K562 (cell line): ENCODE measurements at regions not wholly inside any gene's neighbourhood (a gene's known extent, or its start where the extent isn't known, plus 50 kb on each side); places are given as distances from the start of the nearest gene placed in this dataset.

Experiments used
- ATAC-seq: fragments of 200-7000 bp; cut with Tn5 transposase; 3 replicates; pipeline ENCODE4 v1.9.1; 2020; ENCODE audit warnings: moderate library complexity
- BruUV-seq: library from RNA; stranded (reverse); fragments of 400-500 nt; replicated peaks from 2 replicates; lab custom pipeline; 2021; lab: Mats Ljungman, UMichigan
- CTCF ChIA-PET: fragments of 300-600 bp; formaldehyde crosslinking; extraction: SDS; loops from one replicate; lab custom pipeline; 2021; ENCODE audit warnings: low intra/inter-chr PET ratio; lab: Yijun Ruan, JAX
- POLR2A ChIA-PET: fragments of 300-600, 350-650 bp; sonication (Branson Sonifier 250); formaldehyde crosslinking; extraction: SDS; loops from one replicate; lab custom pipeline; 2021; ENCODE audit warnings: antibody characterized with exemption, inconsistent platforms; lab: Yijun Ruan, JAX
- DNase-seq, 4 experiments: peaks; one replicate each; pipeline versions ENCODE4 v3.0.0 to v3.0.0-alpha.2; 2011 to 2018; ENCODE audit warnings: low spot score in 3 of 4, mixed read lengths in 3 of 4; ENCODE audit errors: extremely low read depth in 1 of 4
- FAIRE-seq: peaks from 2 replicates; lab custom pipeline; 2011; peaks lifted over from hg19 to GRCh38; lab: Jason Lieb, UNC
- H2AFZ ChIP-seq: 2 replicates; pipeline ENCODE4 v1.6.0; 2011; ENCODE audit warnings: low read depth, low read length, control low read depth, inconsistent platforms
- H3K27ac ChIP-seq: fragments of 200-600 bp; 3 replicates; pipeline ENCODE4 v1.8.0; 2011; ENCODE audit warnings: low read depth, mild to moderate bottlenecking, control low read depth, inconsistent platforms, low read length, moderate library complexity, mixed read lengths; ENCODE audit errors: extremely low read depth
- H3K27me3 ChIP-seq, 2 experiments: fragments of 300-600 bp in 1 of 2; 2 replicates in 1 of 2; 3 replicates in 1 of 2; pipeline versions ENCODE4 v1.6.0 to v1.8.0; 2011; ENCODE audit warnings: inconsistent platforms in 2 of 2, low read length in 2 of 2, mild to moderate bottlenecking in 1 of 2, mixed read lengths in 1 of 2, moderate library complexity in 1 of 2; ENCODE audit not compliant: control insufficient read depth in 2 of 2, insufficient read depth in 2 of 2
- H3K36me3 ChIP-seq: fragments of 300-600 bp; 3 replicates; pipeline ENCODE4 v1.8.0; 2011; ENCODE audit warnings: mild to moderate bottlenecking, low read length, inconsistent platforms; ENCODE audit not compliant: control insufficient read depth, insufficient read depth
- H3K4me1 ChIP-seq, 2 experiments: fragments of 200-600 bp in 1 of 2; replicated peaks in 1 of 2; 2 replicates in 1 of 2; 3 replicates in 1 of 2; pipeline versions ENCODE4 v1.5.1 to v1.8.0; 2011; ENCODE audit warnings: inconsistent platforms in 2 of 2, low read length in 2 of 2, mild to moderate bottlenecking in 1 of 2, mixed read lengths in 1 of 2, moderate library complexity in 1 of 2; ENCODE audit not compliant: control insufficient read depth in 2 of 2, insufficient read depth in 2 of 2
- H3K4me2 ChIP-seq: 2 replicates; pipeline ENCODE4 v1.6.1; 2011; ENCODE audit warnings: low read length, control low read depth, inconsistent platforms, mixed read lengths; ENCODE audit not compliant: insufficient read depth
- H3K4me3 ChIP-seq: fragments of 200-600 bp; sonication (generic), shearing (Covaris generic); 2 replicates; pipeline ENCODE4 v1.5.1; 2016; ENCODE audit warnings: control low read depth, inconsistent platforms
- H3K79me2 ChIP-seq: fragments of 200-600 bp; 3 replicates; pipeline ENCODE4 v1.8.0; 2011; ENCODE audit warnings: low read length, inconsistent platforms; ENCODE audit not compliant: control insufficient read depth, insufficient read depth
- H3K9ac ChIP-seq, 2 experiments: 2 replicates each; pipeline versions ENCODE4 v1.6.0 to v1.6.1; 2011; ENCODE audit warnings: low read depth in 2 of 2, low read length in 2 of 2, control low read depth in 1 of 2, inconsistent platforms in 1 of 2, mild to moderate bottlenecking in 1 of 2, mixed read lengths in 1 of 2; ENCODE audit not compliant: insufficient read depth in 1 of 2
- H3K9me1 ChIP-seq: one replicate; pipeline ENCODE4 v1.6.0; 2011; ENCODE audit warnings: inconsistent platforms, mild to moderate bottlenecking, low read length, moderate library complexity; ENCODE audit not compliant: control insufficient read depth, insufficient read depth
- H3K9me3 ChIP-seq: replicated peaks from 2 replicates; pipeline ENCODE4 v1.5.1; 2011; ENCODE audit warnings: low read depth, low read length, inconsistent platforms; ENCODE audit not compliant: control insufficient read depth, insufficient read depth
- H4K20me1 ChIP-seq: replicated peaks from 2 replicates; pipeline ENCODE4 v1.6.1; 2011; ENCODE audit warnings: low read length, inconsistent platforms, mixed read lengths; ENCODE audit not compliant: control insufficient read depth, insufficient read depth
- NFE2 ChIP-seq: IDR thresholded peaks from 2 replicates; pipeline ENCODE4 v1.6.1; 2014; ENCODE audit warnings: antibody characterized with exemption, low read depth
- POLR2AphosphoS5 ChIP-seq: IDR thresholded peaks from 2 replicates; pipeline ENCODE4 v1.6.1; 2011; ENCODE audit warnings: mild to moderate bottlenecking, low read depth, low read length, moderate library complexity; ENCODE audit not compliant: control insufficient read depth, insufficient read depth
- ZNF398 ChIP-seq: fragments of 250-450 bp; sonication (Bioruptor Pico); IDR thresholded peaks from 2 replicates; pipeline ENCODE4 v1.8.0; 2021; ENCODE audit warnings: moderate library complexity, mild to moderate bottlenecking, inconsistent platforms
- ZNF584 ChIP-seq: fragments of 200-800 bp; sonication (Bioruptor generic); IDR thresholded peaks from 2 replicates; pipeline ENCODE4 v1.6.1; 2016; ENCODE audit warnings: low read depth, mild to moderate bottlenecking, missing genetic modification characterization, missing compliant biosample characterization
- ZSCAN29 ChIP-seq: fragments of 450-650 bp; IDR thresholded peaks from 2 replicates; pipeline ENCODE4 v1.6.1; 2017
- WGBS: fragments of 100-300 bp; shearing (Covaris generic); methylation state at CpG from one replicate; pipeline ENCODE4 v1.1.6; 2016; ENCODE audit warnings: low coverage, mixed read lengths; ENCODE audit not compliant: insufficient coverage; ENCODE audit errors: missing lambda C conversion rate; 5-methylcytosine and 5-hydroxymethylcytosine counted together
- in situ Hi-C: fragments of 300-500 bp; cut with MboI; formaldehyde crosslinking; loops from 4 replicates; pipeline ENCODE4 v1.15.0; 2018; ENCODE audit warnings: inconsistent platforms, mixed read lengths
- intact Hi-C: fragments of 100-400 bp; cut with micrococcal nuclease; formaldehyde crosslinking; loops from 2 replicates; pipeline ENCODE4 v1.14.2; 2022

- in situ Hi-C loops (no loop called here), intact Hi-C loops (no loop called here)
- Histone ChIP-seq H3K79me2 (no peaks in the 10 kb centered on the region), H3K9ac (no peak overlapping the region), H3K36me3 (no peaks in the 10 kb centered on the region), H2AFZ (no peak overlapping the region), H3K9me1 (no peaks in the 10 kb centered on the region), H3K27ac (no peak overlapping the region), H4K20me1 (no peaks in the 10 kb centered on the region), H3K9me3 (no peaks in the 10 kb centered on the region), H3K4me1 (no peaks in the 10 kb centered on the region), H3K27me3 (no peaks in the 10 kb centered on the region; a peak in 1 of 5 replicates), H3K4me3 (no peak overlapping the region), H3K4me2 (no peak overlapping the region)
- FAIRE-seq, result no peak
- WGBS, result 6% methylated on average over 2 of the region's 2 CpGs
- TF ChIP-seq ZNF584 (no peak), ZSCAN29 (no peak), NFE2 (no peak), POLR2AphosphoS5 (no peak), ZNF398 (CRISPR knock-in tag) (no peak)
- no peak for ATAC-seq
- ChIA-PET POLR2A (no interaction called here), CTCF (no interaction called here)
- no TSS peak for BruUV-seq
- DNase-seq, result no peak
Measured at GRCh38 chr2:66370824-66371223, 64.1 kb upstream of the MEIS1 start.
